ENCODE measurements at regions not wholly inside any gene's neighbourhood (a gene's known extent, or its start where the extent isn't known, plus 50 kb on each side); places are given as distances from the start of the nearest gene placed in this dataset.

DNA sequence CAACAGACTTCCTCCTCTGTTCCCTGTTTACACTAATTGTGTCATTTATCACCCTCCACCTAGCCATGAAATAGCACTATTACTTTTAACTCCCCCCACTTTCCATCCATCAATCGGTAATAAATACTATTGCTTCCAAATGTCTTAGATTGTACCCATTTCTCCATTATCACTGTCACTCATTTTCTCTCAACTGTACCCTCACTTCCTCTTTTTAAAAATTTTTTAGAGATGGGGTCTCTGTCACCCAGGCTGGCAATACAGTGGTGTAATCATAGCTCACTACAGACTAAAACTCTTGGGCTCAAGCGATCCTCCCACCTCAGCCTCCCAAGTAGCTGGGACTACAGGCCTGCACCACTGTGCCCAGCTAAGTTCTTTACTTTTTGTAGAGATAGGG, 123.5 kb upstream of the EGR2 start:
- Histone ChIP-seq H3K4me1 (no peaks in the 10 kb centered on the region), H3K9me3 (no peaks in the 10 kb centered on the region), H3K27me3 (no peaks in the 10 kb centered on the region), H3K4me3 (no peak overlapping the region), H3K36me3 (no peaks in the 10 kb centered on the region), H3K27ac (no peak overlapping the region)
- intact Hi-C loops (cut with DNase I): no loop called here
- DNase-seq (no peak), ATAC-seq (no peak)
- WGBS, 4 donors: 92 to 100% (median 96%) methylated on average over 2 of the region's 2 CpGs
- no peak for TF ChIP-seq POLR2A (IDR thresholded peaks at IDR 0.05)
- TF ChIP-seq, protein P1, sequence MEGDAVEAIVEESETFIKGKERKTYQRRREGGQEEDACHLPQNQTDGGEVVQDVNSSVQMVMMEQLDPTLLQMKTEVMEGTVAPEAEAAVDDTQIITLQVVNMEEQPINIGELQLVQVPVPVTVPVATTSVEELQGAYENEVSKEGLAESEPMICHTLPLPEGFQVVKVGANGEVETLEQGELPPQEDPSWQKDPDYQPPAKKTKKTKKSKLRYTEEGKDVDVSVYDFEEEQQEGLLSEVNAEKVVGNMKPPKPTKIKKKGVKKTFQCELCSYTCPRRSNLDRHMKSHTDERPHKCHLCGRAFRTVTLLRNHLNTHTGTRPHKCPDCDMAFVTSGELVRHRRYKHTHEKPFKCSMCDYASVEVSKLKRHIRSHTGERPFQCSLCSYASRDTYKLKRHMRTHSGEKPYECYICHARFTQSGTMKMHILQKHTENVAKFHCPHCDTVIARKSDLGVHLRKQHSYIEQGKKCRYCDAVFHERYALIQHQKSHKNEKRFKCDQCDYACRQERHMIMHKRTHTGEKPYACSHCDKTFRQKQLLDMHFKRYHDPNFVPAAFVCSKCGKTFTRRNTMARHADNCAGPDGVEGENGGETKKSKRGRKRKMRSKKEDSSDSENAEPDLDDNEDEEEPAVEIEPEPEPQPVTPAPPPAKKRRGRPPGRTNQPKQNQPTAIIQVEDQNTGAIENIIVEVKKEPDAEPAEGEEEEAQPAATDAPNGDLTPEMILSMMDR (IDR thresholded peaks at IDR 0.05): no peak

DNA sequence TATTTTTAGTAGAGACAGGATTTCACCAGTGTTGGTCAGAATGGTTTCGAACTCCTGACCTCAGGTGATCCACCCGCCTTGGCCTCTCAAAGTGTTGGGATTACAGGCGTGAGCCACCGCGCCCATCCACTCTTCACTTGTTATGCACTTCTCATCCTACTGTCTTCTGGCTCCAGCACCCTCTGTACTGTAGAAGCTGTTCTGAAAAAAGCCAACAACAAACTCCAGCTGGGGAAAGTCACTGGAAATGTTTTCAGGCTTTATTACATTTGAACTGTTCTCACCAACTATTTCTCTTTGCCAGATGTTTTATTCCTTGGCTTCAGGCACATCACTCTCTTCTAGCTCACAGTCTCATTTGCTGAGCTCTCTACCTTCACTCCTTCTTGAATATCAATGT, 122.5 kb upstream of the EGR2 start:
- Histone ChIP-seq H3K4me3 (no peak overlapping the region), H3K9me3 (no peaks in the 10 kb centered on the region), H3K27ac (peak overlapping the region in 3 of 12 donors; percentile 12 to 58 (median 18)), H3K36me3 (no peaks in the 10 kb centered on the region), H3K27me3 (no peaks in the 10 kb centered on the region), H3K4me1 (no peaks in the 10 kb centered on the region)
- DNase-seq (no peak), ATAC-seq (peak; percentile 33 to 78 (median 65))
- WGBS, 4 donors: 77 to 88% (median 81%) methylated on average over 5 of the region's 5 CpGs
- TF ChIP-seq POLR2A (IDR thresholded peaks at IDR 0.05): no peak
- TF ChIP-seq, protein P1 (IDR thresholded peaks at IDR 0.05): no peak
- intact Hi-C loops (cut with DNase I): no loop called here

DNA sequence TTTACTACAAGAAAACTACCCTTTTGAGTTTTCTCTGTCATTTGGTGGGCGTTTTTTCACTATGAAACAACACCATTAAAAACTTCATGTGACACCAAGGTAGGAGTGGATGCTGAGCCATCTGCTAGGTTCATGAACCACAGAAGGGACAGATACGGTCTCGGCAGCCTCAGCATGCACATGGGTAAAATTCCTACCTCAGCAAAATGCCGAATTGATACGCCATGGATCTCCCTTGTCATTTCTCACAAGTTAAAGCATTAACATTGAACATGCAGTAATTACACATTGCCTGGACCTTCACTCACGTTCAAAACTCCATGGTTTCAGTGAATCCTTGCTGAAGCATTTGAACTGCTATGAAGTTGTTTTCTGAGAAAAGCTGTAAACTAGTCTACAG, 121.5 kb upstream of the EGR2 start:
- Histone ChIP-seq H3K9me3 (no peaks in the 10 kb centered on the region), H3K27ac (no peak overlapping the region), H3K36me3 (no peaks in the 10 kb centered on the region), H3K27me3 (no peaks in the 10 kb centered on the region), H3K4me3 (no peak overlapping the region), H3K4me1 (no peaks in the 10 kb centered on the region)
- TF ChIP-seq, protein P1 (IDR thresholded peaks at IDR 0.05): no peak
- no peak for TF ChIP-seq POLR2A (IDR thresholded peaks at IDR 0.05)
- no peak for ATAC-seq
- 85 to 91% (median 88%) methylated on average over 6 of the region's 6 CpGs for WGBS, 4 donors
- no peak for DNase-seq
- intact Hi-C loops (cut with DNase I): no loop called here

DNA sequence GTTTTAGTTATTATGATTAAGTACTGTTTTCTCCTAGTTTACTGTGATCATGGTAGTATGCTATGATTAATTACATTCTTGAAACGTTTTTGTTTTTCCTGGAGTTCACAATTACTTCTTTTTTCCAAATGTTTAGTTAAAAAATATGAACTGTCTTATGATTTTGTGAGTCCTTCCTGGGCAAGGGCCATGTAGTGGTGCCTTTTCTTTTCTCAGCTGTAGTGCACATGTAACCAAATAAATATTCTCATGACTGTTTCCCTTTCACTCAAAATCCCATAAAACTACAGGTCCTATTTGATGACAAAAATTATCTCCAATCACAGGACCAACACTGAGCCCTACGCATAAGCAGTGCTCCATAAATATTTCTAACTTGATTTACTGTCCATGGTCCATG, 118.9 kb upstream of the EGR2 start:
- Histone ChIP-seq H3K4me3 (no peak overlapping the region), H3K27ac (peak overlapping the region in 4 of 12 donors; percentile 54 to 80 (median 75)), H3K27me3 (no peaks in the 10 kb centered on the region), H3K4me1 (no peaks in the 10 kb centered on the region), H3K9me3 (no peaks in the 10 kb centered on the region), H3K36me3 (no peaks in the 10 kb centered on the region)
- TF ChIP-seq POLR2A (IDR thresholded peaks at IDR 0.05): no peak
- TF ChIP-seq, protein P1 (IDR thresholded peaks at IDR 0.05): no peak
- intact Hi-C loops (cut with DNase I): no loop called here
- 51 to 60% (median 54%) methylated on average over 2 of the region's 2 CpGs for WGBS, 4 donors
- DNase-seq (no peak), ATAC-seq (peak in 1 of 4 donors; percentile 33)
